H1 (cell line): ENCODE measurements at regions not wholly inside any gene's neighbourhood (a gene's known extent, or its start where the extent isn't known, plus 50 kb on each side); places are given as distances from the start of the nearest gene placed in this dataset.

Experiments used
- CTCF ChIA-PET: fragments of 300-600 bp; sonication (Branson Sonifier 250); formaldehyde crosslinking; loops from one replicate; lab custom pipeline; 2021; ENCODE audit not compliant: partially characterized antibody; lab: Charles Lee
- POLR2A ChIA-PET: fragments of 300-600 bp; sonication (Branson Sonifier 250); formaldehyde crosslinking; loops from one replicate; lab custom pipeline; 2021; ENCODE audit warnings: inconsistent platforms; ENCODE audit not compliant: partially characterized antibody; lab: Charles Lee
- DNase-seq, 2 experiments: peaks; one replicate each; pipeline versions ENCODE4 v3.0.0 to v3.0.0-alpha.2; 2010 to 2022; ENCODE audit warnings: low spot score in 2 of 2, low read depth in 1 of 2, mixed read lengths in 1 of 2
- FAIRE-seq: peaks from 2 replicates; lab custom pipeline; 2011; peaks lifted over from hg19 to GRCh38; lab: Jason Lieb, UNC
- H2AFZ ChIP-seq: 2 replicates; pipeline ENCODE4 v1.8.1; 2012; ENCODE audit warnings: low read length, inconsistent platforms
- H2AK5ac ChIP-seq: 2 replicates; pipeline ENCODE4 v1.6.1; 2013; ENCODE audit warnings: low read depth, low read length
- H2BK120ac ChIP-seq: replicated peaks from 2 replicates; pipeline ENCODE3; 2013; ENCODE audit warnings: low read depth, low read length, inconsistent platforms
- H2BK12ac ChIP-seq: 2 replicates; pipeline ENCODE4 v1.6.1; 2013; ENCODE audit warnings: low read depth, low read length
- H2BK15ac ChIP-seq: 2 replicates; pipeline ENCODE4 v1.6.1; 2013; ENCODE audit warnings: low read length
- H2BK20ac ChIP-seq: 2 replicates; pipeline ENCODE4 v1.6.1; 2013; ENCODE audit warnings: low read length
- H2BK5ac ChIP-seq: 2 replicates; pipeline ENCODE4 v1.6.1; 2013; ENCODE audit warnings: low read depth, low read length
- H3K14ac ChIP-seq: 2 replicates; pipeline ENCODE4 v1.6.1; 2013; ENCODE audit warnings: inconsistent platforms; ENCODE audit not compliant: insufficient read length
- H3K18ac ChIP-seq: 2 replicates; pipeline ENCODE4 v1.6.1; 2013; ENCODE audit warnings: low read length; ENCODE audit errors: extremely low read depth
- H3K23ac ChIP-seq: 2 replicates; pipeline ENCODE4 v1.6.1; 2013; ENCODE audit warnings: inconsistent platforms; ENCODE audit not compliant: insufficient read length
- H3K23me2 ChIP-seq: 2 replicates; pipeline ENCODE4 v1.6.1; 2013; ENCODE audit warnings: low read depth, low read length
- H3K27ac ChIP-seq: 2 replicates; pipeline ENCODE4 v1.6.1; 2011; ENCODE audit warnings: low read depth, low read length, inconsistent platforms
- H3K27me3 ChIP-seq, 4 experiments: replicated peaks in 1 of 4; 1 replicate in 1 of 4; 2 replicates in 3 of 4; pipeline versions ENCODE4 v1.6.1 to v1.8.1; 2011 to 2013; ENCODE audit warnings: low read length in 3 of 4, mild to moderate bottlenecking in 3 of 4, inconsistent platforms in 2 of 4, mixed read lengths in 2 of 4, moderate library complexity in 1 of 4; ENCODE audit not compliant: control insufficient read depth in 3 of 4, insufficient read depth in 3 of 4; ENCODE audit errors: extremely low read depth in 1 of 4
- H3K36me3 ChIP-seq, 4 experiments: 2 replicates each; pipeline versions ENCODE4 v1.6.1 to v1.8.1; 2011 to 2013; ENCODE audit warnings: mild to moderate bottlenecking in 4 of 4, low read length in 3 of 4, moderate library complexity in 2 of 4, control low read depth in 1 of 4, inconsistent platforms in 1 of 4; ENCODE audit not compliant: insufficient read depth in 4 of 4, control insufficient read depth in 2 of 4
- H3K4ac ChIP-seq: replicated peaks from 2 replicates; pipeline ENCODE3; 2013; ENCODE audit warnings: low read length, low read depth, mixed read lengths, inconsistent platforms; ENCODE audit not compliant: insufficient read length
- H3K4me1 ChIP-seq, 4 experiments: replicated peaks in 1 of 4; 1 replicate in 1 of 4; 2 replicates in 3 of 4; pipeline versions ENCODE4 v1.6.1 to v1.8.1; 2011 to 2013; ENCODE audit warnings: low read length in 3 of 4, inconsistent platforms in 2 of 4, mixed read lengths in 1 of 4; ENCODE audit not compliant: insufficient read depth in 4 of 4, control insufficient read depth in 3 of 4
- H3K4me2 ChIP-seq, 2 experiments: 2 replicates each; pipeline versions ENCODE4 v1.6.1 to v1.8.1; 2011 to 2013; ENCODE audit warnings: low read depth in 2 of 2, low read length in 2 of 2, control low read depth in 1 of 2, inconsistent platforms in 1 of 2, mild to moderate bottlenecking in 1 of 2; ENCODE audit not compliant: insufficient read depth in 1 of 2
- H3K4me3 ChIP-seq, 4 experiments: fragments of 200-600, 300-600 bp in 1 of 4; sonication (generic), shearing (Covaris generic), sonication (Bioruptor Twin) in 1 of 4; 2 replicates each; pipeline versions ENCODE4 v1.5.1 to v1.8.1; 2011 to 2016; ENCODE audit warnings: low read length in 4 of 4, low read depth in 3 of 4, control low read depth in 2 of 4, inconsistent platforms in 2 of 4, mild to moderate bottlenecking in 2 of 4, mixed read lengths in 1 of 4, moderate library complexity in 1 of 4; ENCODE audit not compliant: insufficient read depth in 2 of 4; ENCODE audit errors: extremely low read depth in 1 of 4
- H3K56ac ChIP-seq: replicated peaks from 2 replicates; pipeline ENCODE3; 2013; ENCODE audit warnings: low read depth, mild to moderate bottlenecking, mixed read lengths, low read length, inconsistent platforms; ENCODE audit not compliant: insufficient read length
- H3K79me1 ChIP-seq: 2 replicates; pipeline ENCODE4 v1.6.1; 2013; ENCODE audit warnings: low read depth, low read length, control low read depth
- H3K79me2 ChIP-seq, 2 experiments: 2 replicates each; pipeline versions ENCODE4 v1.6.1 to v1.8.1; 2012 to 2013; ENCODE audit warnings: low read length in 2 of 2, mild to moderate bottlenecking in 2 of 2, inconsistent platforms in 1 of 2; ENCODE audit not compliant: insufficient read depth in 2 of 2, control insufficient read depth in 1 of 2
- H3K9ac ChIP-seq, 4 experiments: replicated peaks in 1 of 4; 1 replicate in 1 of 4; 2 replicates in 3 of 4; pipeline versions ENCODE4 v1.6.1 to v1.8.1; 2011 to 2013; ENCODE audit warnings: low read depth in 3 of 4, low read length in 3 of 4, control low read depth in 2 of 4, mild to moderate bottlenecking in 2 of 4, moderate library complexity in 2 of 4, inconsistent platforms in 1 of 4; ENCODE audit errors: extremely low read depth in 1 of 4
- H3K9me3 ChIP-seq, 2 experiments: 2 replicates each; pipeline versions ENCODE4 v1.6.1 to v1.8.1; 2012 to 2013; ENCODE audit warnings: mild to moderate bottlenecking in 2 of 2, moderate library complexity in 2 of 2, control low read depth in 1 of 2, inconsistent platforms in 1 of 2, low read depth in 1 of 2, low read length in 1 of 2, mixed read lengths in 1 of 2; ENCODE audit not compliant: insufficient read depth in 2 of 2
- H4K20me1 ChIP-seq, 2 experiments: replicated peaks in 1 of 2; 2 replicates each; pipeline versions ENCODE3 to v1.8.1; 2011 to 2013; ENCODE audit warnings: inconsistent platforms in 2 of 2, low read length in 2 of 2, mild to moderate bottlenecking in 1 of 2; ENCODE audit not compliant: insufficient read depth in 2 of 2, control insufficient read depth in 1 of 2
- H4K5ac ChIP-seq: 2 replicates; pipeline ENCODE4 v1.6.1; 2013; ENCODE audit warnings: low read length, low read depth, mixed read lengths, inconsistent platforms; ENCODE audit not compliant: insufficient read length
- H4K8ac ChIP-seq: 2 replicates; pipeline ENCODE4 v1.8.0; 2013; ENCODE audit warnings: mild to moderate bottlenecking, moderate library complexity, low read length, inconsistent platforms; ENCODE audit not compliant: insufficient read depth; ENCODE audit errors: extremely low read depth
- H4K91ac ChIP-seq: replicated peaks from 2 replicates; pipeline ENCODE3; 2013; ENCODE audit warnings: low read length, mixed read lengths, inconsistent platforms; ENCODE audit not compliant: insufficient read length
- BRCA1 ChIP-seq: IDR thresholded peaks from 2 replicates; pipeline ENCODE4 v1.6.1; 2012; ENCODE audit warnings: low read depth, low read length, improper control_type of control experiment
- MAFK ChIP-seq: IDR thresholded peaks from 2 replicates; pipeline ENCODE4 v1.6.1; 2012; ENCODE audit warnings: low read depth, mild to moderate bottlenecking, improper control_type of control experiment, low read length
- WGBS, 2 experiments: shearing (Covaris generic) in 1 of 2; methylation state at CpG; one replicate each; pipeline versions ENCODE4 v1.1.6 to v1.1.7; 2013 to 2015; ENCODE audit warnings: low lambda C conversion rate in 2 of 2, mixed read lengths in 2 of 2, inconsistent platforms in 1 of 2, low coverage in 1 of 2, missing lambda C conversion rate in 1 of 2; ENCODE audit not compliant: insufficient replicate concordance in 2 of 2, insufficient coverage in 1 of 2, insufficient read length in 1 of 2; ENCODE audit errors: extremely low coverage in 1 of 2, missing lambda C conversion rate in 1 of 2; 5-methylcytosine and 5-hydroxymethylcytosine counted together
- TF ChIP-seq, protein P1 (sequence below), 3 experiments: IDR thresholded peaks; 1 replicate in 2 of 3; 2 replicates in 1 of 3; pipeline versions ENCODE4 v1.5.1 to v1.6.1; 2011; ENCODE audit warnings: low read length in 3 of 3, mild to moderate bottlenecking in 3 of 3, inconsistent platforms in 2 of 3, low read depth in 1 of 3, moderate library complexity in 1 of 3; ENCODE audit not compliant: insufficient read depth in 1 of 3; ENCODE audit errors: control extremely low read depth in 1 of 3

- no peak overlapping the region for H2AFZ ChIP-seq
- H2AK5ac ChIP-seq = no peak overlapping the region
- H2BK120ac ChIP-seq = no peak overlapping the region
- no peak overlapping the region for H3K4me3 ChIP-seq
- no peaks in the 10 kb centered on the region for H3K27me3 ChIP-seq
- CTCF ChIA-PET = interaction anchor here (0.8 to 2.1 kb wide), 3 partner anchors 154 to 356 kb away, joined by 3 to 7 read pairs (median 4); no protein-coding TSS in a partner anchor
- H4K5ac ChIP-seq = no peak overlapping the region
- no peak for TF ChIP-seq MAFK
- TF ChIP-seq BRCA1 = no peak
- TF ChIP-seq, protein P1, sequence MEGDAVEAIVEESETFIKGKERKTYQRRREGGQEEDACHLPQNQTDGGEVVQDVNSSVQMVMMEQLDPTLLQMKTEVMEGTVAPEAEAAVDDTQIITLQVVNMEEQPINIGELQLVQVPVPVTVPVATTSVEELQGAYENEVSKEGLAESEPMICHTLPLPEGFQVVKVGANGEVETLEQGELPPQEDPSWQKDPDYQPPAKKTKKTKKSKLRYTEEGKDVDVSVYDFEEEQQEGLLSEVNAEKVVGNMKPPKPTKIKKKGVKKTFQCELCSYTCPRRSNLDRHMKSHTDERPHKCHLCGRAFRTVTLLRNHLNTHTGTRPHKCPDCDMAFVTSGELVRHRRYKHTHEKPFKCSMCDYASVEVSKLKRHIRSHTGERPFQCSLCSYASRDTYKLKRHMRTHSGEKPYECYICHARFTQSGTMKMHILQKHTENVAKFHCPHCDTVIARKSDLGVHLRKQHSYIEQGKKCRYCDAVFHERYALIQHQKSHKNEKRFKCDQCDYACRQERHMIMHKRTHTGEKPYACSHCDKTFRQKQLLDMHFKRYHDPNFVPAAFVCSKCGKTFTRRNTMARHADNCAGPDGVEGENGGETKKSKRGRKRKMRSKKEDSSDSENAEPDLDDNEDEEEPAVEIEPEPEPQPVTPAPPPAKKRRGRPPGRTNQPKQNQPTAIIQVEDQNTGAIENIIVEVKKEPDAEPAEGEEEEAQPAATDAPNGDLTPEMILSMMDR (IDR thresholded peaks at IDR 0.05; ENCODE audit: control extremely low read depth in 1 of 3, insufficient read depth in 1 of 3, low read depth in 1 of 3, low read length in 3 of 3) = no peak
- H3K23ac ChIP-seq = no peak overlapping the region
- H3K79me2 ChIP-seq = no peaks in the 10 kb centered on the region
- no peak overlapping the region for H3K4me2 ChIP-seq
- no peak for FAIRE-seq
- H3K9ac ChIP-seq = no peak overlapping the region
- DNase-seq = no peak
- H3K4me1 ChIP-seq = peaks cover 0 to 2% (median 0%) of the 10 kb centered on the region in 4 experiments; a peak in 1 of 7 replicates
- H3K18ac ChIP-seq = no peak overlapping the region
- WGBS, 2 experiments = 92 to 100% methylated on average over 2 to 4 of the region's 4 CpGs
- no peak overlapping the region for H3K14ac ChIP-seq
- H3K36me3 ChIP-seq = no peaks in the 10 kb centered on the region
- peaks cover 6% of the 10 kb centered on the region in 2 experiments; a peak in 2 of 4 replicates for H3K9me3 ChIP-seq
- POLR2A ChIA-PET = no interaction called here
- no peaks in the 10 kb centered on the region for H4K20me1 ChIP-seq
- no peaks in the 10 kb centered on the region for H3K79me1 ChIP-seq
- no peak overlapping the region for H2BK5ac ChIP-seq
- H3K56ac ChIP-seq = no peak overlapping the region
- H4K91ac ChIP-seq = no peak overlapping the region
- no peak overlapping the region for H3K27ac ChIP-seq
- no peak overlapping the region for H2BK20ac ChIP-seq
- H2BK15ac ChIP-seq = no peak overlapping the region
- H4K8ac ChIP-seq = no peak overlapping the region
- no peak overlapping the region for H2BK12ac ChIP-seq
- H3K4ac ChIP-seq = no peak overlapping the region
- H3K23me2 ChIP-seq = peaks cover 3% of the 10 kb centered on the region; the same call in 1 of the 2 replicates
Measured at GRCh38 chr5:4561403-4561802, 578.7 kb upstream of the ADAMTS16 start.
